HG03045 (cell line): ENCODE measurements at regions not wholly inside any gene's neighbourhood (a gene's known extent, or its start where the extent isn't known, plus 50 kb on each side); places are given as distances from the start of the nearest gene placed in this dataset.
"Not testable (repeated sequence)": the region's sequence is repeated elsewhere in the genome, so short reads cannot be mapped to it uniquely, and the experiment has no call there.

ENCODE experiments used
- ATAC-seq: cut with Tn5 transposase; IDR thresholded peaks from one replicate; pipeline ENCODE4 v1.9.1; 2021; ENCODE audit warnings: mild to moderate bottlenecking, moderate library complexity; ENCODE audit not compliant: unreplicated experiment

GRCh38 chr5:125481506-125482465, 735.3 kb upstream of the ZNF608 start:
- no peak for ATAC-seq

GRCh38 chr5:125483609-125484008, 737.2 kb upstream of the ZNF608 start:
- ATAC-seq = no peak

DNA sequence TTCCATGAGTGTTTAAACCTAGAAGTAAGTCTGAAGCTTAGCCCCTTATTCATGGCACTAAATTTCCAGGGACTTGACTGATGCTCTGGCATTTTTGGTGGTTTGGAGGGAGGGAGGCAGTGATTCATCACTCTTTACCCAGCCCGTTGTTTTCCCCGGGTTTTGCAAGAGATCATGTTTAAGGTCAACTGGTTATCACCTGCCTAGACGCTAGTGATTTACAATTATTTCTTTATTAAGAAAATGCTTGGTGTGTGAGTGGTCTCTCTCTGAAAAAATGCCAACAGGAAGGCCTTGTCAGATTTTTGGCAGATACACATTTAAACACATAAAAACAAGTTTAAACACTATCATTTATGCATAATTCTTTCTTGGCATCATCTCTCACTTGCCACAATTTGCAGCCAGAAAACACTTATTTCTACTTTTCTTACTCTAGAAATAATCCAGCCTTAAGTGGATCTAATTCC, 737.9 kb upstream of the ZNF608 start:
- ATAC-seq = no peak

DNA sequence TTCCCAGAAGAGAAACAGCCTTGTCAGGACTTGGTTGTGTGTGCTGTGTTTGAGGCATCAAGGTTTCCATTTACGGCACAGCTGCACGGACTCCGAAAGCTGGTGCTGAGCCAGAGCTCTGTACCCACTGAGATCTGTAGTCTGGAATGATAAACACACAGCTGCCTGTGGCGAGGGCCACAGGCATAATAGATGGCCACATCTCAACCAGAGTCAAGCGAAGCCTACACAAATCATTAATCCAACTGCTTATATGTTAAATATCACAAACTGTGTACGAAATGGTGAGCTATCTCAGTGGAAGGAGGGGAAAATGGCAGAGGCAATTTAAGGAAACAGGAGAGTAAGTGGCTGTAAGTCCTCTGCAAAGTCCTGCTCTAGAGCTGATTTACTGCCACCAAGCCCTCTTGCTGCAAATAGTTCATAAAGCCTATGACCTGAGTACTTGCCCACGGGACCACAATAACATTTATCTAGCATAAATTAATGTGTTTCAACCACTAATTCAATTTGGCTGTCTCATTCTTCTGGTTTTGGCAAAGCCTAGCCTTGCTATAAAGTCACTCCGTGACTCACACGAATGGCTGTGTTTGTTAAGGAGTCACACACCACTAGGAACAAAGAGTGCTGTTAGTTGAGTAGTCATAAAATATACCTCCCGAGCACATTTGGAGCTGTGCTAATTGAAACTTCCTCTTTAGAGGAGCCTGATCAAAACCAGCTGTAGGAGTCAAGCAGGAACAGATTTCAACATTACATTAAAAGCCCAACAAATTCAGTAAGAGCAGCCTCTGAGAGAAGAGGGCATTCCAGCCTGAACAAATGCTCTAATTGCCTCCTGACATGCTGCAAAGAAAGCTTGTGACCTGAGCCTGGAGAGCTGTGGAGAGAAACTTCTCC, 738.6 kb upstream of the ZNF608 start:
- no peak for ATAC-seq

- ATAC-seq = no peak
These were observed 739.3 kb upstream of the ZNF608 start for GRCh38 chr5:125485771-125486170.

- no peak for ATAC-seq
These were observed 740.2 kb upstream of the ZNF608 start for GRCh38 chr5:125486634-125487033.

GRCh38 chr5:125487231-125487630, 740.8 kb upstream of the ZNF608 start:
- no peak for ATAC-seq

GRCh38 chr5:125487652-125488051, 741.2 kb upstream of the ZNF608 start:
- not testable (repeated sequence) for ATAC-seq

GRCh38 chr5:125489146-125489545, 742.7 kb upstream of the ZNF608 start:
- no peak for ATAC-seq

- ATAC-seq = no peak
These were observed 745.6 kb upstream of the ZNF608 start for GRCh38 chr5:125491986-125492492.

DNA sequence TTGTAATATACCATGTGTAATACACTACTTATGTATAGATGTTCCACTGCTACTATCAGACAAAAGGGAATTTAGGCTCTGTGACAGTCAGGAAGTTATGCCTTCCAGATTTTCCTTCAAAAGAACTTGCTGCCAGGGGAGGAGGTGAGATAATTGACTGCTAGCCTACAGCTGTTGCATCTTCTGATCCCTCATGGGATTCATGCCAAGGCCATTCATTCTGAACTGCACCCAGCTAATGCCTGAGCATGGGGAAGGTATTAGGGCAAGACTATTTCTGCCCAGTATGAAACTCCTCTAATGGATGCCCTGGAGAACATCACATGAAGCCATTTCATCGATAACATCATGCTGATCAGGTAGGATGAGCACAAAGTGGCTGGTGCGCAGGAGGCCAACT, 746.5 kb upstream of the ZNF608 start:
- no peak for ATAC-seq

DNA sequence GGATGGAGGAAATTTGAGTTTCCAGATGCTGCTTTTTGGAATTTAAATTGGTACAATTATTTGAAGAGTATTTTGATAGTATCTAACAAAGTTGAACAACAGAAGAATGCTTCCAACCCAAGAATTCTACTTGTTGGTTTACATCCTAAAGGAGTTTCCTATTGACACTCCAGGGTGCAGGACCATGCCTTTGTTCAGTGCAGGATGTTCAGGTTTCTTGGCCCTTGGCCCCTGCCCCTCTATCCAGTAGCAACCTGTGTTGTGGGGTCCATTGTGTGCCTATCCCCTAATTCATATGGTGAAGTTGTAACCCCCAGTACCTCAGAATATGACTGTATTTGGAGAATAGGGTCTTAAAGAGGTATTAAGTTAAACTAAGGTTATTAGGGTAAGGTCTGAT, 750.0 kb upstream of the ZNF608 start:
- no peak for ATAC-seq

DNA sequence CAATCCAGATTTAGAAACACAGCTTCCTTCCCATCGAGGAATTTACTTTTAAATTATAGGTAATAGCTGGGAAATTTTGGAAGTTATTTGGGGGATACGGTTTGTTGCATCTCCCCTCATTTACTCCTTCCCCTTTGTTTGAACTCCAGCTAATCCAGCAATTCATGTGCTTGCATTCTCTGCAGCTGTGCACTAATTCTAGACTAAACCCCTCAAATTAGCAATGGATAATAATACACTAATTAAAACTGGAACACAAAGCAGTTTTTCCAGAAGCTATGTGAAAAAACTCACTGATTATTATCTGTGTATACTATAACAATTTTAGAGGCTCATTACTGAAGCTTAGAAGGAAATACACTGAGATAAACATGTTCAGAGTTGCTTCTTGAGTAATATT, 751.2 kb upstream of the ZNF608 start:
- no peak for ATAC-seq

- ATAC-seq = no peak
These were observed 753.3 kb upstream of the ZNF608 start for GRCh38 chr5:125499636-125500332.

- no peak for ATAC-seq
These were observed 755.0 kb upstream of the ZNF608 start for GRCh38 chr5:125501396-125501795.

DNA sequence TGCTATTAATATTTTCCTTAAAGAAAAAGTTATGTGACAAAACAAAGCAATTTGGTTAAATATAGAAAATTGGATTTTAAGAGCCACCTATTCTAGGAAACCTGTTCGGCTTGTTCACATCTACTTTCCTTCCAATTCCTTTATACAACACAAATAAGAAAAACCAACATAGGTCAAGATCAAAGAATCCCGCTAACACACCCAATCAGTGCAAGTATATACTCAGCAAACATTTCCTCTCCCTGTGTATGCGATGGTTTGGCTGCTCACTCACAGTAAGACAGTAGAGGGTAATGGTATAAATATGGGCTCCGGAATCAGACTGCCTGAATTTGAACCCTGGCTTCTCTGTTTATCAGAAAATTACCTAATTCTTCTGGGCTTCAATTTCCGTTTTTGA, 757.5 kb upstream of the ZNF608 start:
- no peak for ATAC-seq

- no peak for ATAC-seq
These were observed 758.7 kb upstream of the ZNF608 start for GRCh38 chr5:125505115-125505514.

- no peak for ATAC-seq
These were observed 759.7 kb upstream of the ZNF608 start for GRCh38 chr5:125506124-125506523.

GRCh38 chr5:125508225-125508624, 761.8 kb upstream of the ZNF608 start:
- no peak for ATAC-seq

DNA sequence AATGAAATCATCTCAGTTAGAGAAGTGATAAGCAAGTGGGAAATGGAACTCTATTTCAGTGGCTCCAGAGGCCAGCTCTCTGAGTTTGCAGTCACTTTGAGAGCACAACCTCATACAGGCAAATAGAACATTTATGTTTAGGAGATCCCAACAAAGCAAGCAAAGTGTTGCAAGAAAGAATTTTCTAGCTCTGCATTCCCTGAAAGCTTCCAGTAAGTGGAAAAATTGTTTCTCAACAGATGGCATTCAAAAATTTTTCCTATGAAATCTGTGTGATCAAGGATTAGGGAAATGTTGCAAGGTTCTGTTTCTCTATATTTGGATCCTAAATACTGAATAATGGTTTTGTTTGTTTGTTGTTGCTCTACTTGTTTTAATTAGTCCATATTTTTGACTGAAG, 764.2 kb upstream of the ZNF608 start:
- ATAC-seq = no peak
